ENCODE measurements at regions not wholly inside any gene's neighbourhood (a gene's known extent, or its start where the extent isn't known, plus 50 kb on each side); places are given as distances from the start of the nearest gene placed in this dataset.

- TF ChIP-seq CTCF (IDR thresholded peaks at IDR 0.05; ENCODE audit: low read length) (no peak), EZH2 (IDR thresholded peaks at IDR 0.05; ENCODE audit: borderline replicate concordance, low read length) (no peak)
These were observed 508.3 kb upstream of the CCNG1 start for GRCh38 chr5:162929104-162929503.

Data from OCI-LY1 (cell line).